ENCODE measurements at regions not wholly inside any gene's neighbourhood (a gene's known extent, or its start where the extent isn't known, plus 50 kb on each side); places are given as distances from the start of the nearest gene placed in this dataset.
A peak's percentile ranks its signal among the peaks of the same experiment; 100 is the strongest.

DNA sequence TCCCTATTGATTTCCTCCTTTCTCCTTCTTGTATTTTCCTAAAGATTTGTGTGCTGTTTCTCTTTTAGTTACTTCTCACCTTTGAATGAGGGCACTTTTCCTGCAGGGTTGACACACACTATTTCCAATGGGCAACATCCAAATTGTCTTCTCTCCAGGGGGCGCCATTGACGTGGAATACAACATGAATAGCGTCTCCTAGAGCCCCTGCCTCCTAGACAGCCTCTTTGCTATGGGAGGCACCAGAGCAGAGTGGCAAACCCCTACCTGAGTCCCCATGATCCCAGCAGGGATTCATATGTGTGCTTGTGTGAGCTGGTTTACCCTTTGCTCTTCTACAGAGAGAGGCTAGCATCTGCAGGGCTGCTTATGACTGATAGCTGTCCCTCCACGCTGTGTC lies 61.3 kb upstream of the ITSN2 start:
- 23 to 24% methylated on average over 4 of the region's 4 CpGs for WGBS, 2 donors
- peak; percentile 61 to 79 for ATAC-seq (ENCODE audit: low FRiP score in 2 of 2)
- no peak overlapping the region for H3K27ac ChIP-seq

DNA sequence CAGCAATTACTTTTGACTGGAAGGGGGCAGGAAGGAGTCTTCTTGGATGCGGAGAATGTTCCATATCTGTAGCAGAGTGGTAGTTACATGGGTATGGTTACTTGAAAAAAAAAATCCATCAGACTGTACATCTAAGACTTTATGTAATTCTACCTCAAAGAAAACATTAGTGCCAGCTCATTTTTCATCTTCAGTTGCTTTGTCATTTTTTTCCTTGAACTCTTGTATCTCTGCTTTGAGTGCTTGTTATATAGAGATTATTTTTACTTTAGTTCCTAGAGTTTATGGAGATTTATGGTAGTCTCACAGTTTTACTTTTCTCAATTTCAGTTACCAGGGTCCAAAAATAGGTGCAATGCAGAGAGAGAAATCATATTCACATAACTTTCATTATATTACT lies 60.0 kb upstream of the ITSN2 start:
- no peaks in the 10 kb centered on the region for H3K27me3 ChIP-seq
- ATAC-seq (ENCODE audit: low FRiP score in 2 of 2), result no peak
- no peaks in the 10 kb centered on the region for H3K4me1 ChIP-seq
- DNase-seq, result no peak
- H3K36me3 ChIP-seq, result no peaks in the 10 kb centered on the region
- WGBS, 2 donors, result 51 to 56% methylated on average over 1 of the region's 1 CpG
- H3K27ac ChIP-seq, result no peak overlapping the region
- H3K4me3 ChIP-seq, result no peak overlapping the region
- no peak for TF ChIP-seq POLR2A (IDR thresholded peaks at IDR 0.05)
- no peak for TF ChIP-seq EP300 (IDR thresholded peaks at IDR 0.05)
- TF ChIP-seq POLR2AphosphoS5 (IDR thresholded peaks at IDR 0.05), result no peak
- TF ChIP-seq, protein P1, sequence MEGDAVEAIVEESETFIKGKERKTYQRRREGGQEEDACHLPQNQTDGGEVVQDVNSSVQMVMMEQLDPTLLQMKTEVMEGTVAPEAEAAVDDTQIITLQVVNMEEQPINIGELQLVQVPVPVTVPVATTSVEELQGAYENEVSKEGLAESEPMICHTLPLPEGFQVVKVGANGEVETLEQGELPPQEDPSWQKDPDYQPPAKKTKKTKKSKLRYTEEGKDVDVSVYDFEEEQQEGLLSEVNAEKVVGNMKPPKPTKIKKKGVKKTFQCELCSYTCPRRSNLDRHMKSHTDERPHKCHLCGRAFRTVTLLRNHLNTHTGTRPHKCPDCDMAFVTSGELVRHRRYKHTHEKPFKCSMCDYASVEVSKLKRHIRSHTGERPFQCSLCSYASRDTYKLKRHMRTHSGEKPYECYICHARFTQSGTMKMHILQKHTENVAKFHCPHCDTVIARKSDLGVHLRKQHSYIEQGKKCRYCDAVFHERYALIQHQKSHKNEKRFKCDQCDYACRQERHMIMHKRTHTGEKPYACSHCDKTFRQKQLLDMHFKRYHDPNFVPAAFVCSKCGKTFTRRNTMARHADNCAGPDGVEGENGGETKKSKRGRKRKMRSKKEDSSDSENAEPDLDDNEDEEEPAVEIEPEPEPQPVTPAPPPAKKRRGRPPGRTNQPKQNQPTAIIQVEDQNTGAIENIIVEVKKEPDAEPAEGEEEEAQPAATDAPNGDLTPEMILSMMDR (IDR thresholded peaks at IDR 0.05), result no peak
- no peaks in the 10 kb centered on the region for H3K9me3 ChIP-seq

More for the DNA sequence above, 61.3 kb upstream of the ITSN2 start:
- Histone ChIP-seq H3K4me3 (no peak overlapping the region), H3K9me3 (no peaks in the 10 kb centered on the region), H3K4me1 (no peaks in the 10 kb centered on the region), H3K27me3 (no peaks in the 10 kb centered on the region), H3K36me3 (no peaks in the 10 kb centered on the region)
- TF ChIP-seq POLR2A (IDR thresholded peaks at IDR 0.05) (no peak), EP300 (IDR thresholded peaks at IDR 0.05) (no peak)
- TF ChIP-seq, protein P1 (IDR thresholded peaks at IDR 0.05), result peak; percentile 36 to 58 (median 52)
- DNase-seq, result peak in 1 of 2 donors; percentile 76

DNA sequence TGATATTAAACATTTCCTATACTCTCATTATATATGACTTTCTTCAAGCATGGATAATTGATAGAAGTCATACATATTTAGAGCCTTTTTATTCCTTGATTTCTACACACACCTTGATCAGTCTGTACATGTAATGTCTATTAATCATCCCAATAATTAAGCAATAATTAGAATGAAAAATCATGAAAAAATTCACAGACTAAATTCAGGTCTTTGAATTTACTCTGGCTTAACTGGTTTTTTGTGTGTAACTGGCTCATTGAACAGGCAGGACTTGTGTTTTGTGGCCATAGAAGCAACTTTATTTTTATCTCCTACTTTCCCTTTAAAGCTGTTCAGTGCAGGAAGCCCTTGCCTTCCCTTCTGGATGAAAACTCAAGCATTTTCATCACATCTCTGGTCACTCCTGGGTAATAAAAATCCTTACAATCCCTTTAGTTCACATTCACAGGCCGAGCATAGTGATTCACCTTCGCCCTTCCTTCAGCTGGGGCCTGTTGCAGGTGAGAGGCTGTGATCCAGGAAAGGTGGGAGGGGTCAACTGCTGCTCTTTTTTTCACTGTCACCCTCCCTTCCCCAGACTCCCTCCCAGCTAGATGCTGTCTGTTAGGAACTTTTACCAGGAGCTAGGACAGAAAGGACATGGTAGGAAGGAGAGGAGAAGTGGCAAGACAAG lies 58.0 kb upstream of the ITSN2 start:
- no peaks in the 10 kb centered on the region for H3K4me1 ChIP-seq
- ATAC-seq (ENCODE audit: low FRiP score in 2 of 2), result no peak
- H3K4me3 ChIP-seq, result no peak overlapping the region
- H3K9me3 ChIP-seq, result no peaks in the 10 kb centered on the region
- H3K36me3 ChIP-seq, result no peaks in the 10 kb centered on the region
- WGBS, 2 donors, result 92 to 96% methylated on average over 2 of the region's 2 CpGs
- TF ChIP-seq, protein P1 (IDR thresholded peaks at IDR 0.05), result no peak
- TF ChIP-seq POLR2AphosphoS5 (IDR thresholded peaks at IDR 0.05), result no peak
- no peak for DNase-seq
- no peak overlapping the region for H3K27ac ChIP-seq
- no peaks in the 10 kb centered on the region for H3K27me3 ChIP-seq

DNA sequence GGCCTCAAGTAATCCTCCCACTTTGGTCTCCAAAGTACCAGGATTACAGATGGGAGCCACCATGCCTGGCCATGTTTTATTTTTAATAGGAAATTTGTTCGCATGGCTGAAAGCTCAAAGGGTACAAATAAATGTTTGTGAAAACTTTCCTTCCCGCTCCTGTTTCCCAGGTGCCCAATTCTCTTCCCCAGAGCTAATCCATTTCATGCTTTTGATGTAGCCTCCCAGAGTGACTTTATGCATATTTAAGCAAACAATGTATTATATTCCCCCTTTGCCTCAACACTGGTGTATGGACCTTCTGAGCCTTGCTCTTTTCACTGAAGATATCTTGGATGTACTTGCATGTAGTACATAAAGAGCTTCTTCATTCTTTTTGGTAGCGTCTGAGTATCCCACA lies 52.5 kb upstream of the ITSN2 start:
- 91 to 93% methylated on average over 3 of the region's 3 CpGs for whole genome bisulfite sequencing, 2 donors
- TF ChIP-seq, protein P1 (IDR thresholded peaks at IDR 0.05), result no peak
- TF ChIP-seq POLR2AphosphoS5 (IDR thresholded peaks at IDR 0.05) (no peak), EP300 (IDR thresholded peaks at IDR 0.05) (no peak), POLR2A (IDR thresholded peaks at IDR 0.05) (no peak)
- ATAC-seq (ENCODE audit: low FRiP score in 2 of 2), result no peak
- H3K4me1 ChIP-seq, result peaks cover 0 to 6% (median 0%) of the 10 kb centered on the region in 4 donors
- H3K27ac ChIP-seq, result no peak overlapping the region
- H3K9me3 ChIP-seq, result no peaks in the 10 kb centered on the region
- H3K27me3 ChIP-seq, result no peaks in the 10 kb centered on the region
- DNase-seq, result no peak
- H3K4me3 ChIP-seq, result no peak overlapping the region
- no peaks in the 10 kb centered on the region for H3K36me3 ChIP-seq

DNA sequence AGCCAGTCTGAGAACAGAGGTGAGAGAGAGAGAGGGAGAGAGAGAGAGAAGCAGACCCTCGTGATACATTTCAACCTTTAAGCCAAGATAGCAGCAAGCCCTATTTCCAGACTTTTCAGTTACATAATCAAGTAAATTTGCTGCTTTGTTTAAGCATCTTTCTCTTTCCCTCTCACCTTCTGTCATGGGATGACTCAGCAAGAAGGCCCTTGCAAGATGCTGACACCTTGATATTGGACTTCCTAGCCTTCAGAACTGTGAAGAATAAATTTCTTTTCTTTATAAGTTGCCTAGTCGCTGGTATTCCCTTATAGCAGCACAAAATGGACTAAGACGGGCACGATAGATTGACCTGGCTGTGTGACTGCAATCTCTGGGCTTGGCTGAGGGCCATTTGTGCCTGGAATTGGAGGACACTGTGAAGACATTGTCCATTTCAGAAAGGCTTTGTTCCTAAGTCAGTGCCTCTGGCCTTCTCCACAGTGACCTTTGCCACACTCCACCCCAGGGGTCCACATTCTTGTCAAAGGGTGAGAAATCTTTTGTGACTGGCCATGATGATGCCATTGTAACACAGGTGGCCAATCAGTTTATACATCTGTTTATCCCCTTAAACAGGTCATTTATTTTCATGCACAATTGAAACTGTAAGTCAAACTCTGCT lies 51.3 kb upstream of the ITSN2 start:
- TF ChIP-seq, protein P1 (IDR thresholded peaks at IDR 0.05), result no peak
- TF ChIP-seq POLR2AphosphoS5 (IDR thresholded peaks at IDR 0.05) (no peak), POLR2A (IDR thresholded peaks at IDR 0.05) (no peak), EP300 (IDR thresholded peaks at IDR 0.05) (no peak)
- Histone ChIP-seq H3K27me3 (no peaks in the 10 kb centered on the region), H3K4me3 (no peak overlapping the region), H3K4me1 (peaks cover 0 to 6% (median 0%) of the 10 kb centered on the region in 4 donors), H3K27ac (no peak overlapping the region), H3K36me3 (no peaks in the 10 kb centered on the region), H3K9me3 (no peaks in the 10 kb centered on the region)
- no peak for ATAC-seq (ENCODE audit: low FRiP score in 2 of 2)
- 93% methylated on average over 4 of the region's 4 CpGs for WGBS, 2 donors
- no peak for DNase-seq

Measured in upper lobe of left lung (tissue), 6 donors.